Rectal smooth muscle tissue (tissue), 1 donor: ENCODE measurements at regions not wholly inside any gene's neighbourhood (a gene's known extent, or its start where the extent isn't known, plus 50 kb on each side); places are given as distances from the start of the nearest gene placed in this dataset.

Experiments used
- H3K27ac ChIP-seq: one replicate; pipeline ENCODE4 v1.7.0; 2013; ENCODE audit warnings: low read depth, low read length, inconsistent platforms
- H3K27me3 ChIP-seq: one replicate; pipeline ENCODE4 v1.7.0; 2013; ENCODE audit warnings: low read length; ENCODE audit not compliant: control insufficient read depth, insufficient read depth
- H3K36me3 ChIP-seq: one replicate; pipeline ENCODE4 v1.7.0; 2013; ENCODE audit warnings: low read length; ENCODE audit not compliant: control insufficient read depth, insufficient read depth
- H3K4me1 ChIP-seq: one replicate; pipeline ENCODE4 v1.7.0; 2013; ENCODE audit warnings: low read length; ENCODE audit not compliant: control insufficient read depth, insufficient read depth
- H3K4me3 ChIP-seq: one replicate; pipeline ENCODE4 v1.7.0; 2013; ENCODE audit warnings: low read length
- H3K9ac ChIP-seq: one replicate; pipeline ENCODE4 v1.7.0; 2013; ENCODE audit warnings: low read length

GRCh38 chr1:80989455-80989854 lies 811.3 kb upstream of the ADGRL2 start:
- Histone ChIP-seq H3K36me3 (no peaks in the 10 kb centered on the region), H3K4me3 (no peak overlapping the region), H3K27ac (no peak overlapping the region), H3K4me1 (no peaks in the 10 kb centered on the region), H3K9ac (no peak overlapping the region), H3K27me3 (no peaks in the 10 kb centered on the region)

DNA sequence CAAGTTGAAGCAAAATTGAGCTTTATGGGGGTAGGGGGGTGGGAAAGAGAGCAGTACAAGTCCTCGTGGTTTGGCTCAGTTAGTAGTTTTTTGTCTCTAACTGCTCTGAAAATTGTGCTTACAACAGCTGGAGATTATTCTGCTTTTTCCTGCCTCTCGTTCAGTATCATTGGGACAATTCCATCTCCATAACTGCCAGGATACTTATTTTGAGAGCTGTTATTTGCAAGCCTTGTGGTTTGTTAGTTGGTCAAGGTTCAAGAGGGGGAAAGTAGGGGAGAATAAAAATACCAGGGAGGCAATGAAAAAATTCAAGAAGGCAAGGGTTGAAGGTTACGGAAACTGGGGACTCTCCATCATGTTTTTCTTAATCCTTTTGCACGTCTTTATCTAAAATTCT lies 811.8 kb upstream of the ADGRL2 start:
- Histone ChIP-seq H3K27me3 (no peaks in the 10 kb centered on the region), H3K27ac (no peak overlapping the region), H3K4me3 (no peak overlapping the region)

DNA sequence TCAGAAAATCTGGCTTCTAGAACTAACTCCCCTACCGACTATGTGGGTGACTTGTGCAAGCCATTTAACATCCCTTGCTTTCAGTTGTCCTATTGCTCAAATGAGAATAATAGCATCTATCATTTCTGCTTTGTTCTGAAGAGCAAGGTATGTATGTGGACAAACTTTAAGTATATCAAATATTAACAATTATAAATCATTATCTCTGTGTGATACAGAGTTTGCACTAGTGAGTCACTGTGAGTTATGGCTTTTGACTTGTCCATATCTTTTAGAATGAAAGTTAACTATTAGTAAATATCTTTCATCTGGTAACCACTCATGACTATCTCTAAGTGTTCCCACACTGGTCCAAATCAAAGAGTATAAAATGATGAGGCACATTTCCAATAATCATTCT lies 812.9 kb upstream of the ADGRL2 start:
- Histone ChIP-seq H3K4me1 (no peaks in the 10 kb centered on the region), H3K27ac (no peak overlapping the region), H3K27me3 (no peaks in the 10 kb centered on the region), H3K4me3 (no peak overlapping the region), H3K9ac (no peak overlapping the region), H3K36me3 (no peaks in the 10 kb centered on the region)

More for the DNA sequence above, 811.8 kb upstream of the ADGRL2 start:
- H3K36me3 ChIP-seq, result no peaks in the 10 kb centered on the region
- H3K4me1 ChIP-seq, result no peaks in the 10 kb centered on the region
- no peak overlapping the region for H3K9ac ChIP-seq

- Histone ChIP-seq H3K27ac (no peak overlapping the region), H3K9ac (no peak overlapping the region), H3K27me3 (no peaks in the 10 kb centered on the region), H3K4me3 (no peak overlapping the region), H3K4me1 (no peaks in the 10 kb centered on the region), H3K36me3 (no peaks in the 10 kb centered on the region)
These were observed 813.6 kb upstream of the ADGRL2 start for GRCh38 chr1:80987106-80987505.

- Histone ChIP-seq H3K4me1 (no peaks in the 10 kb centered on the region), H3K36me3 (no peaks in the 10 kb centered on the region), H3K9ac (no peak overlapping the region), H3K27ac (no peak overlapping the region), H3K27me3 (no peaks in the 10 kb centered on the region), H3K4me3 (no peak overlapping the region)
These were observed 817.9 kb upstream of the ADGRL2 start for GRCh38 chr1:80982831-80983230.

DNA sequence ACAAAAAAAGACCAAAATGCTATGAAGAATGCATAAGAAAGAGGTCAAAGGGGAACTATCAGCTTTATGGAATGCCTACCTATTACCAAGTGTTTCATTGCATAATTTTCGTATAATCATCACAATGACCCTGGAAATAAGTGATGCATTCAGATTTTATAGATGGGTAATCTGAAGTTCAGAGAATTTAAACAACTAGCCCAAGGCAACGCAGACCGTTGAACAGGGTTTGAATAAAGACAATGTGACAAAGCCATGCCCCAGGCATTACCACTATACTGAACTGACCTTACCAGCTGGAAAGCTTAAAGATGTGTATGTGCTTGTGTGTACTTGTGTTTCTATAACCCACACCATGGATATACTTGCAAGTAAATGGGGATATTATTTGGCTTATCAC lies 827.6 kb upstream of the ADGRL2 start:
- Histone ChIP-seq H3K9ac (no peak overlapping the region), H3K4me3 (no peak overlapping the region), H3K27me3 (no peaks in the 10 kb centered on the region), H3K27ac (no peak overlapping the region), H3K4me1 (no peaks in the 10 kb centered on the region), H3K36me3 (no peaks in the 10 kb centered on the region)

- Histone ChIP-seq H3K4me3 (no peak overlapping the region), H3K27ac (no peak overlapping the region), H3K27me3 (no peaks in the 10 kb centered on the region), H3K9ac (no peak overlapping the region), H3K4me1 (no peaks in the 10 kb centered on the region), H3K36me3 (no peaks in the 10 kb centered on the region)
These were observed 834.5 kb upstream of the ADGRL2 start for GRCh38 chr1:80966266-80966665.

DNA sequence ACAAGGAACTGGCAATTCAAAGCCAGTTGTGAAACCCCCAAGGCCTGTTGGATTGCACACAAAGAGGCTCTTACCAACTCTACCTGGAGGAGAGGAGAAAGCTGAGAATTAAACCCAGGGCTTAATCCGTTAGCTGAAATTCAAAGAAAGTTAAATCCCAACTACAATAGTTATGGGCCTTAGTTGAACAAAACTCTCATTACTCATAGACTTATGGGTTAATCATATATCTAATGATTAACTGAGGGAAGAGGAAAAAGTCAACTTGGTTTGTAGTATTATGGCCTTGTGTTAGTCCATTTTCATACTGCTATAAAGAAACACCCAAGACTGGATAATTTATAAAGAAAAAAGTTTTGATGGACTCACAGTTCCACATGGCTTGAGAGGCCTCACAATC lies 838.2 kb upstream of the ADGRL2 start:
- Histone ChIP-seq H3K4me3 (no peak overlapping the region), H3K27me3 (no peaks in the 10 kb centered on the region), H3K9ac (no peak overlapping the region), H3K36me3 (no peaks in the 10 kb centered on the region), H3K4me1 (no peaks in the 10 kb centered on the region), H3K27ac (no peak overlapping the region)

- no peak overlapping the region for H3K27ac ChIP-seq
- no peak overlapping the region for H3K4me3 ChIP-seq
- H3K9ac ChIP-seq, result no peak overlapping the region
- H3K36me3 ChIP-seq, result no peaks in the 10 kb centered on the region
- H3K27me3 ChIP-seq, result no peaks in the 10 kb centered on the region
- H3K4me1 ChIP-seq, result no peaks in the 10 kb centered on the region
These were observed 839.1 kb upstream of the ADGRL2 start for GRCh38 chr1:80961464-80962190.

GRCh38 chr1:80933346-80933745 lies 867.4 kb upstream of the ADGRL2 start:
- Histone ChIP-seq H3K4me3 (no peak overlapping the region), H3K9ac (no peak overlapping the region), H3K27me3 (no peaks in the 10 kb centered on the region), H3K36me3 (no peaks in the 10 kb centered on the region), H3K27ac (no peak overlapping the region), H3K4me1 (no peaks in the 10 kb centered on the region)

GRCh38 chr1:80931178-80931577 lies 869.6 kb upstream of the ADGRL2 start:
- no peak overlapping the region for H3K9ac ChIP-seq
- H3K36me3 ChIP-seq, result no peaks in the 10 kb centered on the region
- H3K4me1 ChIP-seq, result no peaks in the 10 kb centered on the region

DNA sequence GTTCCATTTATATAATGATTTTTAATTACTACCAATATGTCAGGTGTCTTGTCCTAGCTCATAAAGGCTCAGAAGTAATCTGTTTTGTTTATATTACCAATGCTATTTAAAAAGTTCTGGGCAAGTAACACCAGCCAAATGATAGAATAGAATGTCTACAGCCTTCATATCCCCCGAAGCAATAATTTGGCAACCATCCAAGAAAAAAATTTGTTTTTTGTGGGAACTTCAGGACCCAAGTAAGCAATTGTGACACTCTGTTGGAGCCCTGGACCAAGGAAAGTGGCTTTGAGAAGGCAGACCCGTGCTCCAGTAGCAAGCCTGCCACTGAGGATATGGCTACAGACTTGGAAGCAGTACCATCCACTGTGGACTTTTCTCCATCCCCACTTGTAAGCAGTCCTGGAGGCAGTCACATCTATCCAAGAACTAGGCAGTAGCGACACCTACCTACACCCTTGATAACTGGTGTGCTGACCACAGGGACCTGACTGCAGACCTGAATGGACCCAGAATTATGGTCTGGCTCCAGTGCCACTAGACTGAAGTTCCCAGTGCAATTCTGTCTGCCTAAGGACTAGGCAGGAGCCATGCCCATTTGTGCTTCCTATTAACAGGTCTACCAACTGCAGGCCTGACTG lies 870.7 kb upstream of the ADGRL2 start:
- H3K4me1 ChIP-seq, result no peaks in the 10 kb centered on the region
- no peaks in the 10 kb centered on the region for H3K27me3 ChIP-seq
- no peak overlapping the region for H3K4me3 ChIP-seq
- no peak overlapping the region for H3K9ac ChIP-seq
- no peaks in the 10 kb centered on the region for H3K36me3 ChIP-seq
- H3K27ac ChIP-seq, result no peak overlapping the region

More at GRCh38 chr1:80931178-80931577, 869.6 kb upstream of the ADGRL2 start:
- no peaks in the 10 kb centered on the region for H3K27me3 ChIP-seq
- no peak overlapping the region for H3K27ac ChIP-seq
- no peak overlapping the region for H3K4me3 ChIP-seq

- no peak overlapping the region for H3K27ac ChIP-seq
- H3K27me3 ChIP-seq, result no peaks in the 10 kb centered on the region
- no peaks in the 10 kb centered on the region for H3K4me1 ChIP-seq
- no peak overlapping the region for H3K9ac ChIP-seq
- H3K36me3 ChIP-seq, result no peaks in the 10 kb centered on the region
- no peak overlapping the region for H3K4me3 ChIP-seq
These were observed 874.2 kb upstream of the ADGRL2 start for GRCh38 chr1:80926531-80926930.
